Thyroid gland (tissue), 4 donors: ENCODE measurements at regions not wholly inside any gene's neighbourhood (a gene's known extent, or its start where the extent isn't known, plus 50 kb on each side); places are given as distances from the start of the nearest gene placed in this dataset.

Experiments used
- POLR2A ChIP-seq, 2 donors: fragments of 450-650 bp; IDR thresholded peaks; one replicate each; pipeline ENCODE4 v1.6.1; 2017; ENCODE audit warnings: antibody characterized with exemption in 2 of 2, mild to moderate bottlenecking in 2 of 2, moderate library complexity in 1 of 2
- TF ChIP-seq, protein P1 (sequence below), 6 experiments: fragments of 200-600 bp in 3 of 6; fragments of 450-650 bp in 3 of 6; sonication (generic) in 3 of 6; IDR thresholded peaks; one replicate each; pipeline ENCODE4 v1.5.1; 2016 to 2019; ENCODE audit warnings: antibody characterized with exemption in 6 of 6, mild to moderate bottlenecking in 2 of 6, inconsistent platforms in 1 of 6, moderate library complexity in 1 of 6

DNA sequence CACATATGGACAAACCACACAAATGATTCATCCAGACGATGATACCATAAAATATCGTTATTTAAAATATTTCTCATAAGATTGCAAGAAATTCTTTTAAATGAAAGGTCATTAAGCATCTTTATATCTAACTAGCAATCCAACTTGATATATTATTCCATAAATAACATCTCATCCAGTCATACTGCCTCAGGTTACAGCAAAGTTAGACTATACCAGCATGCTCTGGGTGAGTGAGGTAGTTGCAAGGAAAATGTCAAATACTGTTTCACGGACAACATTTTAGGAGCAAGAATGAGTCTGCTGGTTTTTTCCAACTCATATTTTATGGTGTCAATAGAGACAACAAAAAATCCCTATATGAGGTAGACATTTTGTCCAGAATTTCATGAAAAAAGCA is 200.9 kb upstream of the TRPM3 start:
- TF ChIP-seq, protein P1, sequence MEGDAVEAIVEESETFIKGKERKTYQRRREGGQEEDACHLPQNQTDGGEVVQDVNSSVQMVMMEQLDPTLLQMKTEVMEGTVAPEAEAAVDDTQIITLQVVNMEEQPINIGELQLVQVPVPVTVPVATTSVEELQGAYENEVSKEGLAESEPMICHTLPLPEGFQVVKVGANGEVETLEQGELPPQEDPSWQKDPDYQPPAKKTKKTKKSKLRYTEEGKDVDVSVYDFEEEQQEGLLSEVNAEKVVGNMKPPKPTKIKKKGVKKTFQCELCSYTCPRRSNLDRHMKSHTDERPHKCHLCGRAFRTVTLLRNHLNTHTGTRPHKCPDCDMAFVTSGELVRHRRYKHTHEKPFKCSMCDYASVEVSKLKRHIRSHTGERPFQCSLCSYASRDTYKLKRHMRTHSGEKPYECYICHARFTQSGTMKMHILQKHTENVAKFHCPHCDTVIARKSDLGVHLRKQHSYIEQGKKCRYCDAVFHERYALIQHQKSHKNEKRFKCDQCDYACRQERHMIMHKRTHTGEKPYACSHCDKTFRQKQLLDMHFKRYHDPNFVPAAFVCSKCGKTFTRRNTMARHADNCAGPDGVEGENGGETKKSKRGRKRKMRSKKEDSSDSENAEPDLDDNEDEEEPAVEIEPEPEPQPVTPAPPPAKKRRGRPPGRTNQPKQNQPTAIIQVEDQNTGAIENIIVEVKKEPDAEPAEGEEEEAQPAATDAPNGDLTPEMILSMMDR (IDR thresholded peaks at IDR 0.05), result no peak
- TF ChIP-seq POLR2A (IDR thresholded peaks at IDR 0.05), result no peak
